Loucy (cell line): ENCODE measurements at regions not wholly inside any gene's neighbourhood (a gene's known extent, or its start where the extent isn't known, plus 50 kb on each side); places are given as distances from the start of the nearest gene placed in this dataset.

Experiments
- H2AFZ ChIP-seq: fragments of 200-600 bp; sonication (generic); 2 replicates; pipeline ENCODE4 v1.6.0; 2016; ENCODE audit warnings: antibody characterized with exemption, mild to moderate bottlenecking, low read length, moderate library complexity
- H3F3A ChIP-seq: fragments of 200-600 bp; 2 replicates; pipeline ENCODE4 v1.6.0; 2016; ENCODE audit warnings: antibody characterized with exemption, low read depth, mild to moderate bottlenecking
- H3K27me3 ChIP-seq: fragments of 200-600 bp; sonication (generic); 2 replicates; pipeline ENCODE4 v1.6.1; 2014; ENCODE audit warnings: low read length, mild to moderate bottlenecking; ENCODE audit not compliant: insufficient read depth, poor library complexity, severe bottlenecking
- H3K36me3 ChIP-seq: fragments of 200-600 bp; sonication (generic); 2 replicates; pipeline ENCODE4 v1.6.1; 2016; ENCODE audit warnings: low read length; ENCODE audit not compliant: insufficient read depth
- H3K4me1 ChIP-seq: fragments of 200-600 bp; sonication (generic); 2 replicates; pipeline ENCODE4 v1.5.1; 2014; ENCODE audit warnings: low read length, mild to moderate bottlenecking; ENCODE audit not compliant: insufficient read depth, poor library complexity, severe bottlenecking
- H3K4me2 ChIP-seq: fragments of 200-600 bp; sonication (generic); 2 replicates; pipeline ENCODE4 v1.6.0; 2014; ENCODE audit warnings: antibody characterized with exemption, low read length, low read depth, mild to moderate bottlenecking; ENCODE audit not compliant: poor library complexity, severe bottlenecking
- H3K4me3 ChIP-seq: fragments of 200-600 bp; sonication (generic); 2 replicates; pipeline ENCODE4 v1.5.1; 2014; ENCODE audit warnings: low read length, mild to moderate bottlenecking, mixed read lengths; ENCODE audit not compliant: poor library complexity, severe bottlenecking
- H3K79me2 ChIP-seq: fragments of 200-600 bp; sonication (generic); 2 replicates; pipeline ENCODE4 v1.6.1; 2014; ENCODE audit warnings: low read length; ENCODE audit not compliant: insufficient read depth
- H3K9ac ChIP-seq: fragments of 200-600 bp; sonication (generic); 2 replicates; pipeline ENCODE4 v1.6.0; 2014; ENCODE audit warnings: mild to moderate bottlenecking, low read depth, low read length, moderate library complexity; ENCODE audit not compliant: poor library complexity, severe bottlenecking
- H3K9me2 ChIP-seq: fragments of 200-600 bp; sonication (generic); replicated peaks from 2 replicates; pipeline ENCODE4 v1.6.1; 2016; ENCODE audit warnings: low read depth, low read length, mixed read lengths
- H3K9me3 ChIP-seq: fragments of 200-600 bp; sonication (generic); 2 replicates; pipeline ENCODE4 v1.6.1; 2014; ENCODE audit warnings: mild to moderate bottlenecking, antibody characterized with exemption, low read length, low read depth; ENCODE audit not compliant: insufficient read depth
- H4K20me1 ChIP-seq: fragments of 200-600 bp; sonication (generic); 2 replicates; pipeline ENCODE4 v1.6.0; 2014; ENCODE audit warnings: antibody characterized with exemption, low read length, mild to moderate bottlenecking; ENCODE audit not compliant: insufficient read depth, poor library complexity, severe bottlenecking
- EZH2phosphoT487 ChIP-seq: fragments of 200-600 bp; IDR thresholded peaks from 2 replicates; pipeline ENCODE4 v1.6.1; 2018; ENCODE audit warnings: antibody characterized with exemption, mild to moderate bottlenecking, moderate library complexity, borderline replicate concordance
- TF ChIP-seq, protein P1 (sequence below): fragments of 200-600 bp; sonication (generic); conservative IDR thresholded peaks from 2 replicates; pipeline ENCODE4 v1.5.1; 2014; ENCODE audit warnings: mild to moderate bottlenecking, antibody characterized with exemption, low read length

DNA sequence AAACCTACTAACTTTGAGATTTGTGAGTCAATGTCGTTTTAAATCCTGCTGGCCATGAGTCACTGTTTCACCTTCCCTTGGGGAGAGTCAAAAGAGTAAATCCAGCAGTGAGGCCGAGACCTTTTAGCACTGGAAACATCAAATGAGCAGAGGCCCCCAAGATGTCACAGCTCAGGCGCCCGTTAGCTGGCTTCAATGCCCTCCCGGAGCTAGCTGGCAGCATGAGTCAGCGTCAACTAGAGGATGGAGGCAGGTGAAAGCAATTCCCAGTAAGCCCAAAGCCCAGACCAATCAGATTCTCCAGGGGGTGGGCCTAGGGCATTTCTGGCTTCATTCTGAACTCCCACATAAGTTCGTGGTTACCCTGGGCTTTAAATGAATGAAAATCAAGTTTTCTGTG is 170.9 kb downstream of the CLCN4 start:
- H3K9me2 ChIP-seq = no peaks in the 10 kb centered on the region
- no peaks in the 10 kb centered on the region for H4K20me1 ChIP-seq
- H2AFZ ChIP-seq = no peak overlapping the region
- H3K27me3 ChIP-seq = no peaks in the 10 kb centered on the region
- H3K4me3 ChIP-seq = no peak overlapping the region
- H3K4me2 ChIP-seq = no peak overlapping the region
- H3K4me1 ChIP-seq = no peaks in the 10 kb centered on the region
- H3F3A ChIP-seq = no peaks in the 10 kb centered on the region
- H3K36me3 ChIP-seq = no peaks in the 10 kb centered on the region
- no peak for TF ChIP-seq EZH2phosphoT487
- TF ChIP-seq, protein P1, sequence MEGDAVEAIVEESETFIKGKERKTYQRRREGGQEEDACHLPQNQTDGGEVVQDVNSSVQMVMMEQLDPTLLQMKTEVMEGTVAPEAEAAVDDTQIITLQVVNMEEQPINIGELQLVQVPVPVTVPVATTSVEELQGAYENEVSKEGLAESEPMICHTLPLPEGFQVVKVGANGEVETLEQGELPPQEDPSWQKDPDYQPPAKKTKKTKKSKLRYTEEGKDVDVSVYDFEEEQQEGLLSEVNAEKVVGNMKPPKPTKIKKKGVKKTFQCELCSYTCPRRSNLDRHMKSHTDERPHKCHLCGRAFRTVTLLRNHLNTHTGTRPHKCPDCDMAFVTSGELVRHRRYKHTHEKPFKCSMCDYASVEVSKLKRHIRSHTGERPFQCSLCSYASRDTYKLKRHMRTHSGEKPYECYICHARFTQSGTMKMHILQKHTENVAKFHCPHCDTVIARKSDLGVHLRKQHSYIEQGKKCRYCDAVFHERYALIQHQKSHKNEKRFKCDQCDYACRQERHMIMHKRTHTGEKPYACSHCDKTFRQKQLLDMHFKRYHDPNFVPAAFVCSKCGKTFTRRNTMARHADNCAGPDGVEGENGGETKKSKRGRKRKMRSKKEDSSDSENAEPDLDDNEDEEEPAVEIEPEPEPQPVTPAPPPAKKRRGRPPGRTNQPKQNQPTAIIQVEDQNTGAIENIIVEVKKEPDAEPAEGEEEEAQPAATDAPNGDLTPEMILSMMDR = no peak
- no peaks in the 10 kb centered on the region for H3K9me3 ChIP-seq
- no peaks in the 10 kb centered on the region for H3K79me2 ChIP-seq
- H3K9ac ChIP-seq = no peak overlapping the region

DNA sequence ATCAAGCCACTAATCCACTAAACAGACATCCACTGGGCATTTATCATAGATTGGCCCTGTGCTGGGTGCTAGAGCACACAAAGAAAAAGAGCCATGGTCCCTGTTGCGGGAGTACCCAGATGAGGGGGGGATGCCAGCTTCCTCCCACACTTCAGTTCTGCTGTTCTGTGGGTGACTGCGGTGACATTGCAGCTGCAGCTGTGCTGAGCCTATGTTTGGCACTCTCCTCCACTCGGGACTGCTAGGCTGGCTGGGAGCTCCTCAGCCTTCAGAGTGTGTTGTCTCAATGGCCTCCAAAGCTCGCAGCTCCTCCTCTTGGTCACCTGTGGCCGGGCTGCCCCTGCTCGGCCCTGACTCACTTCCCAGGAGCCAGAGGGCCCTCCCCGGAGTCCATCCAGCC is 173.2 kb downstream of the CLCN4 start:
- Histone ChIP-seq H2AFZ (no peak overlapping the region), H3K27me3 (no peaks in the 10 kb centered on the region), H3K36me3 (no peaks in the 10 kb centered on the region), H4K20me1 (no peaks in the 10 kb centered on the region), H3K4me3 (no peak overlapping the region), H3K4me2 (no peak overlapping the region), H3K9me3 (no peaks in the 10 kb centered on the region), H3K9ac (no peak overlapping the region), H3K9me2 (no peaks in the 10 kb centered on the region), H3K4me1 (peaks cover 8% of the 10 kb centered on the region), H3F3A (no peaks in the 10 kb centered on the region), H3K79me2 (no peaks in the 10 kb centered on the region)
- TF ChIP-seq, protein P1 = no peak
- no peak for TF ChIP-seq EZH2phosphoT487

DNA sequence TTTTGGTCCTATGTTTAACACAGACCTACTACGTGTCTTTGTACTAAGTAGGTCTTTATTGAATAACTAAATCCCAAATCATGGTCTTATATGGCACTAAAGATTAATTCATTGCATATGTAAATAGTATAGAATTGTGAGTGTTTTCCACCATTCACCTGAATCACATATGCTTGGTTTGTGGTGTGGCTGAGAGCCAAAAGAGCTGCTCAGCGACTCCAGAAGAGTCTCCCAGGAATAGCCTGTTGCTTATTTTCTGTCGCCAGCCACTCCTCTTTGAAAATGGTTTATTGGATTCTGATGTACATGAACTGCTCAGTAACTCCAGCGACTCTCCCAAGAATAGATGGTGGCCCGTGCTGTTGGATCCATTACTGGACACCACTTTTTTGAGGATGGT is 184.5 kb downstream of the CLCN4 start:
- Histone ChIP-seq H4K20me1 (no peaks in the 10 kb centered on the region), H3K9ac (no peak overlapping the region), H3K9me2 (no peaks in the 10 kb centered on the region), H3K4me3 (no peak overlapping the region), H3K27me3 (no peaks in the 10 kb centered on the region), H3K36me3 (no peaks in the 10 kb centered on the region), H3K4me1 (no peaks in the 10 kb centered on the region), H3K4me2 (no peak overlapping the region), H3K9me3 (no peaks in the 10 kb centered on the region), H3F3A (no peaks in the 10 kb centered on the region), H2AFZ (no peak overlapping the region), H3K79me2 (no peaks in the 10 kb centered on the region)
- TF ChIP-seq, protein P1 = no peak
- no peak for TF ChIP-seq EZH2phosphoT487
